GM18505 (cell line): ENCODE measurements at regions not wholly inside any gene's neighbourhood (a gene's known extent, or its start where the extent isn't known, plus 50 kb on each side); places are given as distances from the start of the nearest gene placed in this dataset.

Experiments used
- ATAC-seq: cut with Tn5 transposase; IDR thresholded peaks from one replicate; pipeline ENCODE4 v1.9.1; 2021; ENCODE audit not compliant: unreplicated experiment
- POLR2A ChIP-seq: IDR thresholded peaks from 4 replicates; pipeline ENCODE4 v1.6.1; 2011; ENCODE audit warnings: borderline replicate concordance; ENCODE audit not compliant: insufficient read depth, insufficient read length; ENCODE audit errors: extremely low read depth

DNA sequence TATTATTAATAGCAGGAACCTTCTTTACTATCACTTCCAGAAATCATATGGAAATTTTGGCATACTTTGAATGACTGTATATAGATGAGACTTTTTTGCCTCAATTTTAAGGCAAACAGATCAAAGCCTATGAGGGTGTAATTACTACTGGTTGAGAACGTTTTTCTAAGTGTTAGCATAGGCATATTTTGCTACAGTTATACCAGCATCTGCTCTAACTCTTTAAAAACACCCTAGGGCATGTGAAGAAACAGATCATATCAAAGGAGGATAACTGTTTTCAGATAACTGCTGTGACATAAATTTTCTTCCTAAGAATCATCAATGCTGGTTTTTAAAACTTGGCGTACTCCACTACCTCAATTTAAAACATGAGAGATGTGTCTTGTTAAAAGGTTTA lies 1155.3 kb downstream of the FSTL5 start:
- no peak for TF ChIP-seq POLR2A
- ATAC-seq, result no peak

DNA sequence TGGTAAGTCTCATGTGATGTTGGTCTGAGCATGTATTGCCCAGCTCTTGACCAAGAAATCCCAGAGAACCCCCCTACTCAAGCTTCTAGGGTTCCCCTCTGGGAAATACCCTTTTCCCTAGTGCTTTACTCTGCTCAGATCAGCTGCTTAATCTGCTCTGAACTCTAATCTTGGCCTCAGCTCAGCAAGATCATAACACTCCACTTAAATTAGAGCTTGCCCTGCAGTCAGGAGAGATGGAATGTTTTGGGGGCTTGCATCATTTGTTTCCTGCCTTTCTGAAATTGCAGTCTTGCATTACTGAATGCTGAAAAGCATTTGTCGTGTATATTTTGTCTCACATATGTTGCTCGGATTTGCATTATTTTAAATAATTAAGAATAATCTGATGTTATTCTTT lies 1153.6 kb downstream of the FSTL5 start:
- ATAC-seq, result no peak
- no peak for TF ChIP-seq POLR2A
